Dermis blood vessel endothelial cell (primary cell): ENCODE measurements at regions not wholly inside any gene's neighbourhood (a gene's known extent, or its start where the extent isn't known, plus 50 kb on each side); places are given as distances from the start of the nearest gene placed in this dataset.

Experiments used
- DNase-seq: peaks from one replicate; pipeline ENCODE4 v3.0.0; 2010

DNA sequence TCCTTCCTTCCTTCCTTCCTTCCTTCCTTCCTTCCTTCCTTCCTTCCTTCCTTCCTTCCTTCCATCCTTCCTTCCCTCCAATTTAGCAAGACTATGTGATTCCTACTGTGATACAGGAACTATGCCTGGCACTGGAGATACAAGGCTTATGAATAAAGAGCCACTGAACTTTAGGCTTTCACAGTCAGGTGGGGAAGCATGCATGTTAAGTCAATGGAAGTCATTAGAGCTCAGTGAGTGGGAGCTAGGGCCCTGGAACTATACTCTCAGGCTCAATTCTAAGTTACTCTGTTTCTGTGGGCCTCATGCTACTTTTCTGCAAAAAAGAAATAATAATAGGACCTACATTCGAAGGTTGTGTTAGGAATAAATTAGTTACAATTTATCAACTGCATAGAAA, 527.6 kb upstream of the ZEB2 start:
- DNase-seq: no peak

GRCh38 chr2:145044491-145044890, 524.6 kb upstream of the ZEB2 start:
- no peak for DNase-seq

GRCh38 chr2:145043399-145043834, 523.5 kb upstream of the ZEB2 start:
- DNase-seq: peak; percentile 3

GRCh38 chr2:145041706-145042105, 521.8 kb upstream of the ZEB2 start:
- DNase-seq: no peak

DNA sequence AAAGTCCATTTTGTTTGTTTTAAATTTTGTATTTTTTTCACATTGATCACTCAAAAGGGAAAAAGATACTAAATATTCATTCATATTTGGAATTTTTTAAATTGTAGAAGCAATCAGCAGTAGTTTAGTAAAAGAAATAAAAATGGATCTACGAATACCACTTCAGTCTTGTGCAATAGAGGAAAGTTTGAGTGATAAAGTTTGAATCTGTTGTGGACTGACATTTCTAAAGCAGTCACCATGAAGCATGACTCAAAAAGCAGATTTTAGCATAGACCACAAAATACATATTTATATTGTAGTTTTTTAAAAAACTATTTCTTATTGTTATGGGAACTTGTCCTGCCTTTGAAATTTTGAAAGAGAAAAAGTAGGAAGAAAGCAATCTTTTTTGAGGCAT, 520.5 kb upstream of the ZEB2 start:
- DNase-seq: no peak

DNA sequence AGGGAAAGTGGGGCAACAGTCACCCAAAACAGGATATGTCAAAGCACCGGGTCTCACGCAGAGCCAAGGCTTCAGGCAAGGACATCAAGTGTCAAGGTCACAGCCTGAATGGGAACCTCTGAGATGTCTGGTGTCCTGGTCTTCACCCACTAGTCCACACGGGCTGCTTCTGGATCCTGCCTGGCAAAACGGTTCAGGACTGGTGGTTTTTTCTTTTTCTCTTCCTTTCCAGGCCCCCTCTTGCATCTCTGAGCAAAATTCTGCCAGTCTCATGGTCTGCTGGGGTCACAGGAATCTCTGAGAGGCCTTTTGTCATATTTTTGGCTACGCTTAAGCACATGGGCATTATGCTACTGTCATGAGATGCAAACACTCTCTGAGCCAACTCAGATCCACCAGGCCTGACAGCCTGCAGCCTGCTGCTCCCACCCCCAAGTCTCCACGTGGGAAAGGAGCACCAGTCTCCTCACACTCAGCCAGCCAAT, 518.2 kb upstream of the ZEB2 start:
- no peak for DNase-seq

DNA sequence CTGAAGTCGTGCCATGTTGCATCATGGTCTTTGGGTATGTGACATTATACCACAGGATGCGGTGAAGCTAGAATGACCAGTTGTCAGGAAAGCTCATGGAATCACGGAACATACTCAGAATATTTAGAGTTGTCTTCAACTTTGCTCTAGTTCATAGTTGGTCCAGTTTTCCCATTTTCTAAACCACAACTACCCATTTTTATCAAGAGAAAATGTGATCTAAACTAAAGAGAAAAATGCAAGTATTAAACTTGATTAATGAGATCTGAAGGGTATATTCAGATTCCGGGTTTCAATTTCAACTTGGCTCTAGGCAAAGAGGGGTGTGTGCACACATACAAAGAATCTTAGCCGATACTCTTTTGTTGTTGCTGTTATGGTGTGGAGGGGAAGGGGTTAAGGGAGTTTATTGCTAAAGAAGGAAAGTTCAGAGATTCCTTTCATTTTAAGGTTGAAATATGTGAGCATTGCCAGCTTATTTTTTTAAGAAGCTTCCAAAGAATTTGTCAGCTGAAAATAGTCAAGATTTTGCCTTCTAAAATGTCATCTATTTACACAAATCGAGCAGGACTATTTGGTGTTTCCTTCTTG, 516.6 kb upstream of the ZEB2 start:
- DNase-seq: no peak

- no peak for DNase-seq
Observed at GRCh38 chr2:145034511-145034910, 514.6 kb upstream of the ZEB2 start.

DNA sequence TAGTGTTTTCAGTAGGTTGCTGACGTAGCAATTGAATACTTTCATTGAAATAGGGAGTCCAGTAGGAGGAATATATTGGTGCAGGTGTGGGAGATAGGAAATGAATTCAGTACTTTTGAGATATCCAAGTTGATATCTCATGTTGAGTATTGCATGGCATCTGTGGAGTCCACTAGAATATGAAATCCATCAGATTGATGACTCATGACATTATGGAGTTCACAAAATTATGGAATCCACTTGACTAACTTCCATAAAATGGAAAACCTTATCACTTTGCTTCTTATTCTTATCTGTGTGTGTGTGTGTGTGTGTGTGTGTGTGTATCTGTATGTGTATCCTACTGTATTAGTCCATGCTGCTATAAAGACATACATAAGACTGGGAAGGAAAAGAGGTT, 513.5 kb upstream of the ZEB2 start:
- no peak for DNase-seq

DNA sequence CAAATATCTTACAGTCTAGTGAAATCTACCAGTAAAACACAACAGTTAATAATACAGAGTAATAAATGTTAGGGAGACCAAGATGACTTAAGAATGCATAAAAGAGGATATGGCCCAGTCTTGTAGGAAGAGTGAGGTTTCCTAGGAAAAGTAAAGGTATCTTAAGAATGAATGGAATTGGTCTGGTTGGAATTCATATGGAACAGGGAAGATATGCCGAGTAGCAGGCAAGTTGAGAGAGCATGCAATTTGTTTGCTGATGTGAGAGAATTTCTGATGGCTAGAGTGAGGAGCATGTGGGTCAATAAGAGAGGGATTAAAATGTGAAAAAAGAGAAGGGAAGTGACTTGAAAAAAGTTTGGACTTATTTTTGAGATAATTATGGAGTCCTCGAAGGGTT, 512.9 kb upstream of the ZEB2 start:
- DNase-seq: no peak

DNA sequence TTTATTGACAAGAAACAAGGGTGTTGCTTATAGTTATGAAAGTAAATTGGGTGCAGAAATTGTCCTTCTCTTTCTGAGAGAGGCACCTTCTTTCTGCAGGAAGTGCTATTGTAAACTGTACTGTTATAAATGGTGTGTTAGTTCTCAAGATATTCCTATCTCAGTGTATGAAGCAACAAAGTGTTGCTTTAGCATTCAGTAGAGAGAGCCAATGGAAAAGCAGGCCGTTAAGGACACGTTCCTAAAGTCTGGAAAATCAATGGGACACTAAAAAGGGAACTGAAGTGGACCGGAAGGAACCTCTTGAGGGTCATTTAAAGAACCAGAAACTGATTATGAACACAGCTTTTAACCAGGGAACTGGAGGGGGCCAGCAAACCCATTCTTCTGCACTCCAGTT, 510.0 kb upstream of the ZEB2 start:
- DNase-seq: no peak

DNA sequence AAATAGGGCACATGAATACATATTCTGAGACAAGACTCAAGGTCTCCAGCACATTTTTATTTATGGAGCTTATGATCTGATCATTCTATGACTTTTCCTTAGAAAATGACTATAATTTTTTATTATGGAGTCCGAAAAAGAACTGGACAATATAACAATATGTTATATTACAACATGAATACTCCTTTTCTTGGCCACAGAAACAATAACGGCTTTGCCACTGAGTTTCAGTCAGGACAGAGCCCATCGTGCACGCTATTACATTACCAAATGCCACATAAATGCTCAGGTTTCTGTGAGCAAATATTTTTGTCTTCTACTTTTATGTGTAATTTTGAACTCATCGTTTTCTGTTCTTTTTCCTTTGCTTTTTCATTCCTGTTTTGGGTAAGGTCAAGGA, 509.2 kb upstream of the ZEB2 start:
- no peak for DNase-seq

GRCh38 chr2:145028101-145028920, 508.4 kb upstream of the ZEB2 start:
- no peak for DNase-seq

DNA sequence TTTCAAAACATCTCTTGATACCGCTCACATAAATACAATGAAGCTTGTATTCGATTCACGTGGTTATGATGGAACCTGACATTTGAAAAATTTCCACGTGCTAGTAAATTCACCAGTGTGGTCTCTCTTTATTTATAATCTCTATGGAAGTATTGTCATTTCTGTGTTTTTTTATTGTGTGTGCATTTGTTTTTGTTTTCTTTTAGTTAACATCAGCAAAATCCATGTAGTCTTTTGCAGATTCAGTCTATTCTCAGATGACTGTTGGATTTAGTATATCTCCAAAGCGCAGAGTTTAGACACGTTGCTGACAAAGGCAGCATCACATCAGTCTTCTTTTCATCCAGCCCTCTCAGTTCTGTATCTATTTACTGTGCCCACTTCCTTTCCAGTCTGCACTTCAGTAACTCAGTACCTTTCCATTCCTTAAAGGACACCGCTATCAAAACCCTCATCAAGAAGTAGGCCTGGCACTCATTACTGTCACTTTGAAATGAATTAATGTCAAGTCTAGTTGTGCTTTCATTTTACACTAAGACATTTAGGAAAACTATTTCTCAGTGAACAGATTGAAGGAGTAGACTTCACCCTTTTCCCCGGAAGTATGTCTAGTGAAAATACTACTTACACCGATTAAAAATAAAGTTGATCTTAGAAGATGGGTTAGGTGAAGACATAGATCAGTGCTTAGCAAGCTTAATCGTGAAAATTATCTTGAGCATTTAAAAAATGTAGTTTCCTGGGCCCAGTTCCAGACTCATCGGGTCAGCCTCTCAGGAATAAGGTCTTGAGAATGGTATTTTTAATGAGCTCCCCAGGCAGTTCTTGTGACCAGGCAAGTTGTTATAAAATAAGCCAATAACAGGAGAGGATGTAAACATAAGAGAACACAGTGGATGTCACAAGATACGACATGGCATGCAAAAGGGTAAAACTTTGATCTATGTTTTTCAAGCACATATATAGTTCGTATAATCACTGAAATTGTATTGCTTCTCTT, 506.8 kb upstream of the ZEB2 start:
- no peak for DNase-seq

- DNase-seq: no peak
Observed at GRCh38 chr2:145025382-145025781, 505.5 kb upstream of the ZEB2 start.

DNA sequence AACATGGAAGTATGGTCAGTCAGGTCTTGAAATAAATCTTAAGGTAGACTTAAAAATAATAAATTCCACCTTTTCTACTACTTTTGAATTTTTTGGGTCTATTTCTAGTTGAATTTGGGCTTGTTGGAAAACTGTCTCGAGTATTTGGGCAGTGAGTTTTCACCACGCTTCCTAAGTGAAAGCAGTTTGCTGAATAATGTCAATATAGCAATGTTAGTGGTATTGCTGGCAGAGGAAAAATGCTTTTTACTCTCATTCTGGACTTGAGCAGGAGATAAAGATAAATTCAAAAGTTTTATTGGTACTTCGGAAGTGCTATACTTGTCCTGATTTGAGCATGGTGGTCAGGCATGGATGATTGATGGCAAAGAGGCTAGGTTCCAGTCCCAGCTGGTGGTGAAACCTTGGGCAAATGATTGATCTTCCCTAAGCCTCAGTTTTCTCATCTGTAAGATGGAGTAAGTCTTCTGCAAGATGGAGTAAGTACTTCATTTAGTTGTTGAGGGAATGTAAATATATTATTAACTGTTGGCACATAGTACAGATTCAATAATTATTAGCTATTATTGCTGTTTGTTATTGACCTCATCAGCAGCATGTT, 503.5 kb upstream of the ZEB2 start:
- no peak for DNase-seq

DNA sequence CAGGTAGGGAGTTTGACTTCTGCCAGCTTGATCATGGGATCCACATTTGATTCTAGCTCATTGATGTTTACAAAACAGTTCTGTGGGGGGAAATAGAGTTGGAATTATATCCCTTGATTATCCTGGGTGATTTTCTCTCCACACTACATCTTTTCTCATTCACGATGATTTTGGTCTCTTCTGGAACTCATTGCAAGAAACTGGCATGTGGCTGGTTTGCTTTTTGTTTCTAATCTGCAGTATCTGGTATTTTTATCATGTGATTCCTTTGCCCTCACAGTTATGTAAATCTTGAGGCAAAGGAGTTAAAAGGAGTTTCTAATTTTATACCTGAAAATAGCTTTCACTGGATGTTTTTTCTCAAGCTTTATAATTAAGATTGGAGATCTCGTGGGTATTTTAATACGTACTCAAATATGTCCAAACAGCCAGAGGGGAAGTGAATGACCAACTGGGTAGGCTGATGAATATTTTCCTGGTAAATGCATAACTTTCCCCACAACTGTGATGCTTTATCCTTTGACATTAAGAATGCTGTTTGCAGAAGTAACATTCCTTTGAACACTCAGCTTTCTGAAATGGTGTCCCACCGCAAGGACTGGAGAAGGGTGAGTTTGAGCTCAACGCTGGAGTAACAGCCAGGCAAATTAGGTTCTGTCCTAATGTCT, 502.9 kb upstream of the ZEB2 start:
- DNase-seq: no peak

DNA sequence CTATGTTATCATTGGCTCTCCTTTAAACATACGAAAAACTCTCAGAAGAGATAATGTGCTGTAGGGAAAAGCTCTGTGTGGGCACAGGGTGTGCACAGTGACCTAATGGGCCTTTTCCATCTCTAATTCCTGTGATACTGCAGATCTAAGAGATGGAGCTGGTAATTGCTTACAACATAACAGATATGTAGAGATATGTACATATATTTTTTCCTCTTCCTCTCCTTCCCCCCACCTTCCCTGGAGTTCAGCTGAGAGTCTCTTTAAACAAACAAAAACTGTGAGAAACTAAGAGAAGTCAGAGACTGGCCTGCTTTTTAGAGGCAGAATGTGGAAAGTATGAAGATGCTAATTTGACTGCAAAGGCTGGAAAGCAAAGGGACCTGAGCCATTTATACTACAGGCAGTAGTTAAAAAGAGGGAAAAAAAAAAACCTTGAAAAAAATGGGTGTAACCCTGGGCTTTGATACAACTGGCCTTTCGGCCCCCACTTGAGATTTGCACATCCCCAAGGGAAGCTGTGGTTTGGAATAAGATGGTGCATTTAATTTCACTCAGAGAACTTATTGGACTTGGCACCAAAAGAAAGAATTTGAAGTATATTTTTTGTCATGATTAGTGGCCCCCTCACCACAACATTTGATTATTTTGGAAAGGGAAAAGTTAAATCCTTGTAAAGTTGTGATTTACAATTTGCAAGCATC, 502.2 kb upstream of the ZEB2 start:
- DNase-seq: no peak

DNA sequence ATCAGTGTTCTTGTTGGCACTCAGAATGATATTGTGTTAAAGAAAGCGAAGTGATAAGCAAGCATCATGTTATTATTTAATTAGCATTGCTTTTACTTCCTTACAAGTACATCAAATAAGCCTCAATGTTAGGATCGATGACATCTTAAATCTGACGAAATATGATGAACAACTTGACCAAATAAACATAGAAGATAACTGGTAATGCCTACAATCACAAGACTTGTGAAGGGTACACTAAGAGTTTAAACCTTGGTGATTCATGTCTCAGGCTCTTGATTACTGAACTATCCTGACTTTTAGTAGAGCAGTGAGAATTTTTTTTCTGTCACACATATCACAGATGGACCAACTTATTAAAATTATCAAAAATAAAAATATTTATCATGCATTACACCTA, 500.8 kb upstream of the ZEB2 start:
- no peak for DNase-seq

DNA sequence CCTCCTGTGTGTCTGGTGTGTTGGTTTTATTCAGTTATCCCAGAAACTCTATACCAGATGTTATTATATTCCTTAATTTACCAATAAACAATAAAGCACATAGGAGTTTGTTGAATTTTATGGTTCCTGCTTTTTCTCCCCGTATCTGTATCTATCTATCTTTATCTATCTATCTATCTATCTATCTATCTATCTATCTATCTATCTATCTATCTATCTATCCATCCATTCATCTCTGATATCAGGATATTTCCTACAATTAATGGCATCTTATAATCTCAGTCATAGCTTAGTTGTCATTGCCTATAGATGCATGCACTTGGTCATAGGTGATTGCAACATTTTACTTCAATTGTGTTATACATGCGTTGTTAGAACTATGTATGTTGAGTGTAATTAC, 500.2 kb upstream of the ZEB2 start:
- no peak for DNase-seq

- no peak for DNase-seq
Observed at GRCh38 chr2:145018502-145018901, 498.6 kb upstream of the ZEB2 start.

DNA sequence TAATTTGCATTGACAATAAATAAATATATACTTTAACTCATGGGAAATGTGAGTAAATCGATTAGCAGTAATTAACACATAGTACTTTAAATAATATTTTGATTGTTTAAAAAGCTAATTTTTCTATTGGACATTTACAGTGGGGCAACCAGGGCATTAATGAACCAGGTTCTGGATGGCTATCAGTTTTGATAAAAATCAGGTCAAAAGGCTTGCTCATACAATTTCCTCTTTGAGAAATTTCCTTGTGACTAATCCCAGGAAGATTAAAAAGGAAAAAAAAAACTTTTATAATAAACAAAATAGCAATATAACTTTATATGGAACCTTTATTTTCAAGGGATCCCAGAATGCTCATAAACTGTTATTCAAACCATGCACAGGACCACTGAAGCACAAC, 497.2 kb upstream of the ZEB2 start:
- peak; percentile 6 for DNase-seq
